Mucosa of descending colon (tissue), 3 donors: ENCODE measurements at regions not wholly inside any gene's neighbourhood (a gene's known extent, or its start where the extent isn't known, plus 50 kb on each side); places are given as distances from the start of the nearest gene placed in this dataset.

Experiments
- ATAC-seq: fragments of 200-7000 bp; cut with Tn5 transposase; one replicate; pipeline ENCODE4 v1.9.1; 2020; ENCODE audit warnings: mild to moderate bottlenecking, moderate library complexity
- DNase-seq, 3 donors: peaks; one replicate each; pipeline ENCODE4 v3.0.0-alpha.2; 2020
- H3K36me3 ChIP-seq: fragments of 200-600 bp; one replicate; pipeline ENCODE4 v1.8.0; 2021; ENCODE audit warnings: low read depth, mild to moderate bottlenecking
- H3K4me1 ChIP-seq: fragments of 200-600 bp; one replicate; pipeline ENCODE4 v1.8.0; 2021; ENCODE audit warnings: low read depth, mild to moderate bottlenecking
- H3K4me3 ChIP-seq: fragments of 200-600 bp; one replicate; pipeline ENCODE4 v1.8.0; 2021; ENCODE audit warnings: mild to moderate bottlenecking
- H3K9me3 ChIP-seq: fragments of 200-600 bp; one replicate; pipeline ENCODE4 v1.8.0; 2021; ENCODE audit warnings: mild to moderate bottlenecking
- CTCF ChIP-seq: fragments of 200-600 bp; IDR thresholded peaks from one replicate; pipeline ENCODE4 v1.8.0; 2022; ENCODE audit warnings: antibody characterized with exemption, mild to moderate bottlenecking
- intact Hi-C, 2 donors: fragments of 100-400 bp; cut with DNase I in 1 of 2; cut with micrococcal nuclease in 1 of 2; formaldehyde crosslinking; loops; one replicate each; pipeline versions ENCODE4 v1.11.0 to v1.11.1; 2022; cut with DNase I, micrococcal nuclease
- donor health status: DM: no; HTN: no; CAD: no; lungs with moderate emphysema.
- donor health status: DM: no; HTN: no; CAD: no.
- donor health status: DM: no; HTN: yes; CAD: no.

GRCh38 chr4:96073461-96073860 lies 233.6 kb downstream of the PDHA2 start:
- H3K9me3 ChIP-seq = no peaks in the 10 kb centered on the region
- TF ChIP-seq CTCF = no peak
- H3K4me3 ChIP-seq = no peak overlapping the region
- no peaks in the 10 kb centered on the region for H3K36me3 ChIP-seq
- intact Hi-C loops = no loop called here
- no peak for ATAC-seq
- DNase-seq = no peak
- H3K4me1 ChIP-seq = no peaks in the 10 kb centered on the region

- no peaks in the 10 kb centered on the region for H3K36me3 ChIP-seq
- H3K4me1 ChIP-seq = peaks cover 12% of the 10 kb centered on the region
- intact Hi-C loops = no loop called here
- DNase-seq = no peak
- no peak for TF ChIP-seq CTCF
- H3K9me3 ChIP-seq = no peaks in the 10 kb centered on the region
- H3K4me3 ChIP-seq = no peak overlapping the region
- ATAC-seq = no peak
Measured at GRCh38 chr4:96092151-96092705, 252.3 kb downstream of the PDHA2 start.

GRCh38 chr4:96093057-96093456 lies 253.2 kb downstream of the PDHA2 start:
- H3K4me1 ChIP-seq = peaks cover 12% of the 10 kb centered on the region
- no peak overlapping the region for H3K4me3 ChIP-seq
- intact Hi-C loops = no loop called here
- peak; percentile 77 for ATAC-seq
- peak in 2 of 3 donors; percentile 29 to 37 for DNase-seq
- no peak for TF ChIP-seq CTCF
- no peaks in the 10 kb centered on the region for H3K36me3 ChIP-seq
- no peaks in the 10 kb centered on the region for H3K9me3 ChIP-seq

- Histone ChIP-seq H3K36me3 (no peaks in the 10 kb centered on the region), H3K4me3 (no peak overlapping the region), H3K9me3 (no peaks in the 10 kb centered on the region), H3K4me1 (peaks cover 12% of the 10 kb centered on the region)
- intact Hi-C loops = no loop called here
- ATAC-seq = no peak
- DNase-seq = no peak
- TF ChIP-seq CTCF = no peak
Measured at GRCh38 chr4:96093563-96093962, 253.7 kb downstream of the PDHA2 start.

- DNase-seq = no peak
- peaks cover 12% of the 10 kb centered on the region for H3K4me1 ChIP-seq
- no peak overlapping the region for H3K4me3 ChIP-seq
- H3K9me3 ChIP-seq = no peaks in the 10 kb centered on the region
- ATAC-seq = no peak
- no peak for TF ChIP-seq CTCF
- H3K36me3 ChIP-seq = no peaks in the 10 kb centered on the region
- intact Hi-C loops = no loop called here
Measured at GRCh38 chr4:96094183-96094582, 254.3 kb downstream of the PDHA2 start.

- intact Hi-C loops = no loop called here
- DNase-seq (no peak), ATAC-seq (no peak)
- Histone ChIP-seq H3K9me3 (no peaks in the 10 kb centered on the region), H3K4me1 (peaks cover 12% of the 10 kb centered on the region), H3K36me3 (no peaks in the 10 kb centered on the region), H3K4me3 (no peak overlapping the region)
- no peak for TF ChIP-seq CTCF
Measured at GRCh38 chr4:96097040-96097607, 257.2 kb downstream of the PDHA2 start.
